Mesendoderm (in vitro differentiated cells): ENCODE measurements at regions not wholly inside any gene's neighbourhood (a gene's known extent, or its start where the extent isn't known, plus 50 kb on each side); places are given as distances from the start of the nearest gene placed in this dataset.

Experiments used
- DNase-seq: peaks from one replicate; pipeline ENCODE4 v3.0.0; 2013
- H2AK5ac ChIP-seq: 2 replicates; pipeline ENCODE4 v1.6.1; 2013; ENCODE audit warnings: low read length, inconsistent platforms
- H2BK120ac ChIP-seq: 2 replicates; pipeline ENCODE4 v1.6.1; 2013; ENCODE audit warnings: low read depth, mild to moderate bottlenecking, low read length, moderate library complexity, mixed read lengths
- H2BK15ac ChIP-seq: replicated peaks from 2 replicates; pipeline ENCODE4 v1.6.1; 2013; ENCODE audit warnings: low read depth, mild to moderate bottlenecking, moderate library complexity
- H2BK5ac ChIP-seq: 2 replicates; pipeline ENCODE4 v1.6.1; 2013; ENCODE audit warnings: low read length, inconsistent platforms
- H3K18ac ChIP-seq: 2 replicates; pipeline ENCODE4 v1.6.1; 2013; ENCODE audit warnings: mild to moderate bottlenecking, low read length, mixed read lengths
- H3K23ac ChIP-seq: one replicate; pipeline ENCODE4 v1.6.1; 2013; ENCODE audit warnings: low read length
- H3K27ac ChIP-seq: 2 replicates; pipeline ENCODE4 v1.5.1; 2013; ENCODE audit warnings: low read depth, mild to moderate bottlenecking, inconsistent platforms, low read length, moderate library complexity
- H3K27me3 ChIP-seq: 2 replicates; pipeline ENCODE4 v1.6.1; 2013; ENCODE audit warnings: low read length, control low read depth, mild to moderate bottlenecking, inconsistent platforms; ENCODE audit not compliant: insufficient read depth, poor library complexity
- H3K36me3 ChIP-seq: 2 replicates; pipeline ENCODE4 v1.6.1; 2013; ENCODE audit warnings: low read length, inconsistent platforms; ENCODE audit not compliant: control insufficient read depth, insufficient read depth
- H3K4ac ChIP-seq: one replicate; pipeline ENCODE4 v1.6.1; 2013; ENCODE audit warnings: low read depth, mild to moderate bottlenecking, low read length, moderate library complexity
- H3K4me1 ChIP-seq: 2 replicates; pipeline ENCODE4 v1.6.1; 2013; ENCODE audit warnings: low read depth, low read length, inconsistent platforms; ENCODE audit not compliant: control insufficient read depth
- H3K4me2 ChIP-seq: 2 replicates; pipeline ENCODE4 v1.6.1; 2013; ENCODE audit warnings: low read length
- H3K4me3 ChIP-seq: 2 replicates; pipeline ENCODE4 v1.5.1; 2013; ENCODE audit warnings: mild to moderate bottlenecking, low read length
- H3K56ac ChIP-seq: one replicate; pipeline ENCODE4 v1.6.1; 2013; ENCODE audit warnings: low read length
- H3K79me1 ChIP-seq: 2 replicates; pipeline ENCODE4 v1.6.1; 2013; ENCODE audit warnings: low read length, inconsistent platforms
- H3K79me2 ChIP-seq: 2 replicates; pipeline ENCODE4 v1.6.1; 2013; ENCODE audit warnings: mild to moderate bottlenecking, low read length; ENCODE audit not compliant: control insufficient read depth, insufficient read depth
- H3K9ac ChIP-seq: 2 replicates; pipeline ENCODE4 v1.6.1; 2013; ENCODE audit warnings: low read length, inconsistent platforms
- H4K5ac ChIP-seq: one replicate; pipeline ENCODE4 v1.6.1; 2013; ENCODE audit warnings: low read length
- H4K8ac ChIP-seq: one replicate; pipeline ENCODE4 v1.6.1; 2013; ENCODE audit warnings: low read depth, mild to moderate bottlenecking, control low read depth, low read length, moderate library complexity
- WGBS: extraction: QIAGEN DNeasy Blood & Tissue Kit; methylation state at CpG from one replicate; pipeline ENCODE4 v1.1.7; 2013; ENCODE audit warnings: low lambda C conversion rate, missing lambda C conversion rate; ENCODE audit not compliant: insufficient coverage; ENCODE audit errors: extremely low coverage; 5-methylcytosine and 5-hydroxymethylcytosine counted together

DNA sequence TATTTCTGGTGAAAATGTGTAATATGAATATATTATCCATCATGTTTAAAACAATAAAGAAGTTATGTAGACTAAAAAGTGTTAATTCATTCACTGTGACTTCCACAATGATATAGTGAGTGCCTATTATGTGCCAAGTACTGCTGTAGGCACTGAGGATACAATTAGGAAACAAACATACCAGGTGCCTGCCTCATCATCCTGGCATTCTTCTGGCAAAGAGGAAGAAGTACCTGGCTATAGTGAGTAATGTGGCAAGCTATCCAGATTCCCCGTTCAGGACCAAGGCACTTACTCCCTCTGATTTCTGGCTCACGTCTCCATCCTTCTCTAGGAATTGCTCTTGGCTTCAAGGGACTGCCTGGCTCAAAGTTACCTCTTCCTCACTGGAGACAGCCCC lies 77.5 kb upstream of the CLMP start:
- Histone ChIP-seq H3K4me3 (no peak overlapping the region), H3K4me1 (no peaks in the 10 kb centered on the region), H3K79me1 (no peaks in the 10 kb centered on the region), H3K56ac (no peak overlapping the region), H3K23ac (no peak overlapping the region), H2BK120ac (no peak overlapping the region), H2AK5ac (no peak overlapping the region), H4K5ac (no peak overlapping the region), H3K36me3 (no peaks in the 10 kb centered on the region), H3K18ac (no peak overlapping the region), H3K4ac (no peak overlapping the region), H3K9ac (no peak overlapping the region), H4K8ac (no peak overlapping the region), H3K4me2 (no peak overlapping the region), H3K27ac (no peak overlapping the region), H2BK5ac (no peak overlapping the region), H3K27me3 (no peaks in the 10 kb centered on the region), H2BK15ac (no peak overlapping the region), H3K79me2 (no peaks in the 10 kb centered on the region)
- no peak for DNase-seq
- WGBS = no CpG with 5 or more reads among the region's 2 CpGs

DNA sequence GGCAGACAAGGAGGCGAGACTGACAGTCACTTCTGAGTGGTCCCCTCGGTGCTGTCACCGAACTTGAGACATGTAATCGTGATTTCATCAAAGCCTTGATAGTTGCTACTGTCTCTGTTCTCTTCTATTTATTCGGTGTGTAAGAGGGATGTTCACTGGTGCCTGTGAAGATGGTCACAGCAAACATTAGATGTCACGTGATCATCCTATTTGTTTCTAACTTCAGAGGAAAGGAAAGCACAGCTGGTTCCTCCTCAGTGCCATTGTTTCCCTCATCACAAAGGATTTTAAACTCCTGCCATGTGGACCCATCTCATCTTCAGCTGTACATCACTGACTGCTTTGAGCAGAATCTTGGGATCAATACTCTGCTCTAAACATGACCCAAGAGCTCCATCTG lies 73.1 kb upstream of the CLMP start:
- Histone ChIP-seq H3K79me1 (no peaks in the 10 kb centered on the region), H3K4me3 (no peak overlapping the region), H4K5ac (no peak overlapping the region), H3K23ac (no peak overlapping the region), H3K79me2 (no peaks in the 10 kb centered on the region), H3K18ac (no peak overlapping the region), H2AK5ac (no peak overlapping the region), H4K8ac (no peak overlapping the region), H3K4me2 (no peak overlapping the region), H3K27ac (no peak overlapping the region), H3K4ac (no peak overlapping the region), H3K56ac (no peak overlapping the region), H3K36me3 (no peaks in the 10 kb centered on the region), H2BK15ac (no peak overlapping the region), H3K9ac (no peak overlapping the region), H3K4me1 (no peaks in the 10 kb centered on the region), H3K27me3 (no peaks in the 10 kb centered on the region), H2BK5ac (no peak overlapping the region), H2BK120ac (no peak overlapping the region)
- WGBS = no CpG with 5 or more reads among the region's 6 CpGs
- DNase-seq = no peak

GRCh38 chr11:123265951-123266350 lies 70.9 kb upstream of the CLMP start:
- no peak overlapping the region for H3K27ac ChIP-seq
- no peak overlapping the region for H4K8ac ChIP-seq
- no peaks in the 10 kb centered on the region for H3K27me3 ChIP-seq
- H2BK120ac ChIP-seq = no peak overlapping the region
- no peaks in the 10 kb centered on the region for H3K4me1 ChIP-seq
- no peak overlapping the region for H3K4me2 ChIP-seq
- H3K23ac ChIP-seq = no peak overlapping the region
- H2AK5ac ChIP-seq = no peak overlapping the region
- no peaks in the 10 kb centered on the region for H3K36me3 ChIP-seq
- H2BK5ac ChIP-seq = no peak overlapping the region
- H3K9ac ChIP-seq = no peak overlapping the region
- no peaks in the 10 kb centered on the region for H3K79me1 ChIP-seq
- no peak overlapping the region for H4K5ac ChIP-seq
- no peak overlapping the region for H3K18ac ChIP-seq
- no peak overlapping the region for H3K4me3 ChIP-seq
- no peak for DNase-seq
- H2BK15ac ChIP-seq = no peak overlapping the region
- no peak overlapping the region for H3K56ac ChIP-seq
- H3K79me2 ChIP-seq = no peaks in the 10 kb centered on the region
- WGBS = no CpG with 5 or more reads among the region's 3 CpGs
- H3K4ac ChIP-seq = no peak overlapping the region

GRCh38 chr11:123264431-123264780 lies 69.4 kb upstream of the CLMP start:
- no peaks in the 10 kb centered on the region for H3K4me1 ChIP-seq
- H3K4me2 ChIP-seq = no peak overlapping the region
- H3K27ac ChIP-seq = no peak overlapping the region
- no CpG with 5 or more reads among the region's 3 CpGs for WGBS
- no peak overlapping the region for H4K5ac ChIP-seq
- H2BK15ac ChIP-seq = no peak overlapping the region
- no peak for DNase-seq
- no peak overlapping the region for H2AK5ac ChIP-seq
- H3K9ac ChIP-seq = no peak overlapping the region
- H3K79me1 ChIP-seq = no peaks in the 10 kb centered on the region
- no peak overlapping the region for H3K23ac ChIP-seq
- H3K36me3 ChIP-seq = no peaks in the 10 kb centered on the region
- no peak overlapping the region for H3K18ac ChIP-seq
- no peak overlapping the region for H3K56ac ChIP-seq
- H4K8ac ChIP-seq = no peak overlapping the region
- H3K4me3 ChIP-seq = no peak overlapping the region
- H2BK120ac ChIP-seq = no peak overlapping the region
- no peak overlapping the region for H3K4ac ChIP-seq
- H3K27me3 ChIP-seq = no peaks in the 10 kb centered on the region
- H3K79me2 ChIP-seq = no peaks in the 10 kb centered on the region
- no peak overlapping the region for H2BK5ac ChIP-seq

GRCh38 chr11:123261345-123262106 lies 66.5 kb upstream of the CLMP start:
- Histone ChIP-seq H3K27ac (no peak overlapping the region), H3K9ac (peak overlapping the region; percentile 72), H2AK5ac (no peak overlapping the region), H3K36me3 (no peaks in the 10 kb centered on the region), H3K4me2 (peak overlapping the region; percentile 49), H3K4ac (no peak overlapping the region), H3K56ac (peak overlapping the region; percentile 87), H3K4me3 (no peak overlapping the region), H2BK15ac (no peak overlapping the region), H3K23ac (no peak overlapping the region), H3K18ac (no peak overlapping the region), H3K27me3 (no peaks in the 10 kb centered on the region), H3K4me1 (no peaks in the 10 kb centered on the region), H3K79me2 (no peaks in the 10 kb centered on the region), H3K79me1 (no peaks in the 10 kb centered on the region), H4K5ac (no peak overlapping the region), H2BK5ac (no peak overlapping the region), H4K8ac (no peak overlapping the region), H2BK120ac (no peak overlapping the region)
- WGBS = no CpG with 5 or more reads among the region's 25 CpGs
- peak; percentile 91 for DNase-seq
